Coronary artery (tissue), 2 donors: ENCODE measurements at regions not wholly inside any gene's neighbourhood (a gene's known extent, or its start where the extent isn't known, plus 50 kb on each side); places are given as distances from the start of the nearest gene placed in this dataset.

Source experiments
- DNase-seq: peaks from one replicate; pipeline ENCODE4 v3.0.0-alpha.2; 2017; ENCODE audit warnings: low spot score
- H3K27ac ChIP-seq, 2 donors: fragments of 200-600 bp; sonication (generic); one replicate each; pipeline ENCODE4 v1.5.1; 2016 to 2019
- H3K4me3 ChIP-seq: fragments of 200-600 bp; sonication (generic); 2 replicates; pipeline ENCODE4 v1.5.1; 2016; ENCODE audit warnings: mild to moderate bottlenecking, moderate library complexity
- TF ChIP-seq, protein P1 (sequence below): fragments of 200-600 bp; sonication (generic); IDR thresholded peaks from one replicate; pipeline ENCODE4 v1.5.1; 2019; ENCODE audit warnings: antibody characterized with exemption

DNA sequence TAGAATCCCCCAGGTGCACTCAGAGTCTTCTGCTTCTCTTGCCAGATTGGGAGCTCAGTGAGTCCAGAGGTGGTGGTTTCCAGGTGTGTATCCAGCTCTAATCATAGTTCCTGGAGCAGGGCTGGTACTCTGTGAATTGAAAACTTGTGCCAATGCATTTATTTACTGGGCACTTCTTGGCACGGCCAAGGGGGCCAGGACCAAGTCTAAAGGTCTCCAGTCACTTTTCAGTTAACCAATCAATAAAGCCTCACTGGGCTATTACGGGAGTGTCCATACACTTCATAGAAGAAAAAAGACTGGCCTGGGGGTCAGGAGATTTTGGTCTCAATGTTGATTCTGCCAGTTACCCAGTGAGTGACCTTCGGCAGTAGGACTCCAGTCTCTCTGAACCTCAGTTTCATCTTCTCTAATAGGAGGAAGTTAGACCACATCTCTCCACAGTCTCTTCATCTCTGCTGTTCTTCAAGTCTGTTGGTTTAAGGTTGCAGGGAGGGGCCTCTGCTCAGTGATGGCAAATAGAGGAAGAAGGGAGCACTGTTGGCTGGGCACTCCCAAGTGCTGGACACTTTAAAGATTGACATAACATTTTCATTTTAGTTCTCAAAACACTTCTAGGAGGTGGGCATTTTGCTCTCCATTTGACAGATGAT lies 188.5 kb upstream of the E2F8 start:
- no peak overlapping the region for H3K27ac ChIP-seq
- TF ChIP-seq, protein P1, sequence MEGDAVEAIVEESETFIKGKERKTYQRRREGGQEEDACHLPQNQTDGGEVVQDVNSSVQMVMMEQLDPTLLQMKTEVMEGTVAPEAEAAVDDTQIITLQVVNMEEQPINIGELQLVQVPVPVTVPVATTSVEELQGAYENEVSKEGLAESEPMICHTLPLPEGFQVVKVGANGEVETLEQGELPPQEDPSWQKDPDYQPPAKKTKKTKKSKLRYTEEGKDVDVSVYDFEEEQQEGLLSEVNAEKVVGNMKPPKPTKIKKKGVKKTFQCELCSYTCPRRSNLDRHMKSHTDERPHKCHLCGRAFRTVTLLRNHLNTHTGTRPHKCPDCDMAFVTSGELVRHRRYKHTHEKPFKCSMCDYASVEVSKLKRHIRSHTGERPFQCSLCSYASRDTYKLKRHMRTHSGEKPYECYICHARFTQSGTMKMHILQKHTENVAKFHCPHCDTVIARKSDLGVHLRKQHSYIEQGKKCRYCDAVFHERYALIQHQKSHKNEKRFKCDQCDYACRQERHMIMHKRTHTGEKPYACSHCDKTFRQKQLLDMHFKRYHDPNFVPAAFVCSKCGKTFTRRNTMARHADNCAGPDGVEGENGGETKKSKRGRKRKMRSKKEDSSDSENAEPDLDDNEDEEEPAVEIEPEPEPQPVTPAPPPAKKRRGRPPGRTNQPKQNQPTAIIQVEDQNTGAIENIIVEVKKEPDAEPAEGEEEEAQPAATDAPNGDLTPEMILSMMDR = no peak
- no peak for DNase-seq
- no peak overlapping the region for H3K4me3 ChIP-seq

GRCh38 chr11:19428206-19429002 lies 187.7 kb upstream of the E2F8 start:
- TF ChIP-seq, protein P1 = no peak
- Histone ChIP-seq H3K4me3 (no peak overlapping the region), H3K27ac (no peak overlapping the region)
- no peak for DNase-seq

- TF ChIP-seq, protein P1 = no peak
- Histone ChIP-seq H3K27ac (peak overlapping the region in 1 of 2 donors; percentile 37), H3K4me3 (no peak overlapping the region)
- no peak for DNase-seq
Measured at GRCh38 chr11:19426756-19427403, 186.1 kb upstream of the E2F8 start.

GRCh38 chr11:19426011-19426755 lies 185.4 kb upstream of the E2F8 start:
- TF ChIP-seq, protein P1 = no peak

DNA sequence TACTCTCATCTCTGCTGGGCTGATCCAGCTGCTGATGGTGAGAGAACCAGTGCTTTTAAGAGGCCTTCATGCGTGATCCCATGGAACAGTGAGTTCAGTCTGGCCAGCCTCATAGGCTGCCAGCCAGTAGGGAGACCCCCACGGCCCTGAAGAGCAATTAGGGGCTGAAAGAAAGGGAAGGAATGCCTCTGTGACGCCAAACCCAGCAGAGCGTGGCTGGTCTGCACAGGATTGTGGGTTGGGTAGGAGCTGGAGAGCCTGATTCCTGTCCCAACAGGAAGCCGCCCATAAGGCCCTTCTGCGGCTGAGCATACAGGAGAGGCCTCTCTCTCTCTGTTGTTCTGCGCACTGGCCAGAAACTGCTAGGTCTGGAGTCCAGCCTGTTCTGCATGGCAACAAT lies 181.5 kb upstream of the E2F8 start:
- Histone ChIP-seq H3K27ac (peak overlapping the region in 1 of 2 donors; percentile 37), H3K4me3 (no peak overlapping the region)
- TF ChIP-seq, protein P1 = no peak
- no peak for DNase-seq

More at GRCh38 chr11:19426011-19426755, 185.4 kb upstream of the E2F8 start:
- DNase-seq = no peak
- peak overlapping the region in 1 of 2 donors; percentile 37 for H3K27ac ChIP-seq
- H3K4me3 ChIP-seq = no peak overlapping the region

DNA sequence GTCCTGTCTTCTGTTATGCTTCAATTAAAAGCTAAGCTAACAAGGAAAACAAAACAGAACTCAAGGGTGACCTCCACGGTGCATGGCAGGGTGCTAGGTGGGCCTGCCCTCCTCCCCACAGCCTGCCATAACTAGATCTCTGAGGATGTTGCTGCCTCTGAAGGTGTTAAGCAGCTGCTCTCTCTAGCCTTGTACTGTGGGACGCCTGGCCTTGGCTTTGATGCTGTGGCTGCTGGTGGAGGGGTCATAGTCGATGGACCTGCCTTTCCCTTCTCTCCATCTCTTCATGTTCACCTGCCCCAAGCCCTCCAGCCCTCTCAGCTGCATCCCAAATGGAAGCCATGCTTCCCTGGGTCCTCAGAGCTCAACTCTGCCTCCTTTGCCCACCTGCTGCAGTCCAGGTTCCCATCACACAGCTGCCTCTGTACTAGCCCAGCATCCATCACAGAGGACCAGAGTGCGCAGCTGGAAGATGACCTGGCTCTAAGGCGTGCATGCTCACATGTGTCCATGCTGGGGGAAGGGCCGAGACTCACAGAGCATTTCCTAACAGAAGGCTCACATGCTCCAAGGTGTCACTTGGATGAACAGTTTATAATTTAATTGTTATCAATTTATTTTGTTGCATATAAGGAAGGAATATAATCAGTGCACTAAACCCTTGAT lies 180.3 kb upstream of the E2F8 start:
- no peak overlapping the region for H3K4me3 ChIP-seq
- H3K27ac ChIP-seq = no peak overlapping the region
- TF ChIP-seq, protein P1 = no peak
- no peak for DNase-seq
